ENCODE measurements at regions not wholly inside any gene's neighbourhood (a gene's known extent, or its start where the extent isn't known, plus 50 kb on each side); places are given as distances from the start of the nearest gene placed in this dataset.
"Not testable (repeated sequence)": the region's sequence is repeated elsewhere in the genome, so short reads cannot be mapped to it uniquely, and the experiment has no call there.

DNA sequence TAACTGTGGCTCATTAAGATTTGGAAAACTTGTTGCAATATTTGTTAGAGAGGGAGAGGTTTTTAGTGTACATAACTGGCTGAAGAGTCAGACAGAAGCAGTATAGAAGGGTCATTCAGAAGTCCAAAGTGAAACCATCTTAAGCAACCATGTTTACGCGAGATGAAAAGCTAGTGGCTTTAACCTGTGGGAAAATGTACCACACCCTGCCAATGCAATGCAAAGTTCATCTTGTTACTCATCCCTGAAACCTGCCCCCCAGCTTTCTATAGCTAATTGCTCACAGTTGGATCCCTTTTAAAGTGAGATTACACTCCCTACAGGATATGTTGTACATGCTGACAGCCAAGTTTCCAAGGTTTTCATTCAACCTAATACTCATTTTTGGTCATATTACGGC is 96.7 kb upstream of the RAPGEF2 start:
- no peak for FAIRE-seq

DNA sequence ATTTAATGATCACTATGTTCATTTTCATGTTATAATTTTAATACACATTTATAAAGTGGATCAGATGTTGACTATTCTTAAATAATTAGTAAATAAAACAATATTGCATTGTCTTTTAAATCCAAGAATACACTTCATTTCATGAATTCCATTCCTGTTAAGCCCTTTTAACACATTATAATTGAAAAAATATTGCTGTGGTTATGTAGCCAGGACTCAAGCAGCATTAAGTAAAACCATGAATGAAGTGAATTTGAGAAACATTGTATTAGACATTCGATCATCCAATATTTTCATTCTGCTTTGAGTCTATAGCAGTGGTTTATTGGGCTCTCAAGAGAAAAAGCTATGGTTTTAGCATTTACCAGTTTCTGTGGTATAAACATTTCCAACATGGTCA is 94.2 kb upstream of the RAPGEF2 start:
- FAIRE-seq = no peak

DNA sequence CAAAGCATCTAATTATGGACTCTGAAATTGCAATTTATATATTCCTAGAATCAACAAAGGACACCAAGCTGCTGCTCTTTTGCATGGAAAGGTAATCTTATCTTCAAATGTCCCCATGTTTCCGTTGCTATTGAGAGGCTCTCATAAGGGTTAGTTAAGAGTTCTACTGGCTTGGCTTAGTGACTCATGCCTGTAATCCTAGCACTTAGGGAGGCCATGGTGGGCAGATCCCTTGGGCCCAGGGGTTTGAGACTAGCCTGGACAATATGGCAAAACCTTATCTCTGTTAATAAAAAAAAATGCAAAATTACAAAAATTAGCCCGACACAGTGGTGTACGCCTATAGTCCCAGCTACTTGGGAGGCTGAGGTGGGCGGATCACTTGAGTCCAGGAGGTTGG is 93.4 kb upstream of the RAPGEF2 start:
- FAIRE-seq = no peak

- no peak for FAIRE-seq
Measured at GRCh38 chr4:159010100-159010499, 92.8 kb upstream of the RAPGEF2 start.

DNA sequence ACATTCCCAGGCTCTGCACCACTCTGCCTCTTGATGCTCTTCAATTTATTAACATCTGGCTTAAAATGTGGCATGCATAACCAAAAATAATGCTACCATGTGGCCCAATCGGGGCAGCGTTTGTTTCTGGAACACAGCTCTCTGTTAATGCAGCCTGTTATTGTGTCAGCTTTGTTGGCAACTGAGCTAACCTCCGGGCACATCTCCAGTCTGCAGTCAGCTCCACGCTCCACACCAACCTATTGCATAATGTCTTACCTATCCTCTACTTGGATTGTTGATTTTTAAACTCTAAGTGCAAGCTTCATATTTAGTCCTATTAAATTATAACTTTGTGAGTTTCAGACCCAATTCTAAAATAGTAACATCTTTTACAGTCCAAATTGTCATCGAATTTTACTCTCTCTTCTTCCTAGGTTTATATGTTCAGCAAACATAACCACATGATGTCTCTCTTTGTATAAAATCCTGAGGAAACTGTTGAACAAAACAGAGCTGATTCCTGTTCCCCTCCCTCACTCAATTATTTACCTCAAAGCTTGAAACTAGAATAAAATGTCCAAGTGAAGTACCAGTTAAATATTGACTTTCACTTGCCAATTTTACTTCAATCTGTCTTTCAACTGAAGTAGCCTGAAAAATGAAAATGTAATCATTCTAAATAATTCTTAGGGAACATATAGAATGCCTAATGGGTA is 92.2 kb upstream of the RAPGEF2 start:
- no peak for FAIRE-seq

DNA sequence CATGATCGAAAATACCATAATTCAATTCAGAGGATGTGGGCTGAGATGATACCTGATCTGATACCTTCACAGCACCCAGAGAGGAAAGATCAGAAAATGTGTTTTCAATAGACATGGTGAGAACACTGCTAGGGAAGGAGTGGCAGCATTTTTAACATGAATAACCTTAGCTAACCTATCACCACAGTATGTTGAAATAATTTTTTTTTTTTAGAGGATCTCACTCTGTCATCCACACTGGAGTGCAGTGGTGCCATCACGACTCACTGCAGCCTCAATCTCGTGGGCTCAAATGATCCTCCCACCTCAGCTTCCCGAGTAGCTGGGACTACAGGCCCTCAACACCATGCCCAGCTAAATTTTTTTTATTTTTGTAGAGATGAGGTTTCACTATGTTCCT is 90.5 kb upstream of the RAPGEF2 start:
- no peak for FAIRE-seq

- no peak for FAIRE-seq
Measured at GRCh38 chr4:159013692-159014091, 89.2 kb upstream of the RAPGEF2 start.

DNA sequence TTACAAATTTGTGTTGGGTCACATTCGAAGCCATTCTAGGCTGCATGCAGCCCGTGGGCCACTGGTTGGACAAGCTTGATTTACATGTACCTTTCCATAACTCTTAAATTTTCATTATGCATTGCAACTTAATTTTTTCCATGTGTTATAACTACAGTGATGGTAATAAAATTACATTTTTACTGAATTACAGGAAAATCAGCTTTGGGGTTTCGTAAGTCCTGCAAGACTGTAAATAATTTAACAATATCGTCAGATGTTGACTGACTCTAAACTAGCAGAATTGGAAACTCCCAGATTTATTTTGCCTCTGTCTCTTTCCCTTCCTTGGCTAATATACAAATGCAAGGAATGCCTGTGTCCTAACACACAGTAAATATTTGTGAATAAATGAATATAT is 88.0 kb upstream of the RAPGEF2 start:
- FAIRE-seq = no peak

DNA sequence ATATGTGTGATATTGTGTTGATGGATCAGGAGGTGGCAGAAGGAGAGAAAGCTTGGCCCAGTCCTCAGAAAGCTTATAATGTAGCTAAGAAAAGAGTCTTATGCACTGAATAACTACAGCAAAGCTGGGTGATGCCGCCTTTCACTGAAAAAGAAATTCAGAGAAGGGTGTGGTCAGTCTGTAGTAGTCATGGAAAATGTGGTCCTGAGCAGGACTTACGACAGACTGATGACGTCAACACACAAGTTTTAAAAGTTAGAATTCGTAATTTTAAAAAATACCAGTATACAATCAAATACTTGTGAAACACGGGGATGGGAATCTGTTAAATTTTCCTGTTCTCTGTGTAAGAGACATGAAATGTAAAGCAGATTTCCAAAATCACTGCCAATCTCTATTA is 87.0 kb upstream of the RAPGEF2 start:
- no peak for FAIRE-seq

GRCh38 chr4:159016593-159017024 is 86.3 kb upstream of the RAPGEF2 start:
- FAIRE-seq = no peak

DNA sequence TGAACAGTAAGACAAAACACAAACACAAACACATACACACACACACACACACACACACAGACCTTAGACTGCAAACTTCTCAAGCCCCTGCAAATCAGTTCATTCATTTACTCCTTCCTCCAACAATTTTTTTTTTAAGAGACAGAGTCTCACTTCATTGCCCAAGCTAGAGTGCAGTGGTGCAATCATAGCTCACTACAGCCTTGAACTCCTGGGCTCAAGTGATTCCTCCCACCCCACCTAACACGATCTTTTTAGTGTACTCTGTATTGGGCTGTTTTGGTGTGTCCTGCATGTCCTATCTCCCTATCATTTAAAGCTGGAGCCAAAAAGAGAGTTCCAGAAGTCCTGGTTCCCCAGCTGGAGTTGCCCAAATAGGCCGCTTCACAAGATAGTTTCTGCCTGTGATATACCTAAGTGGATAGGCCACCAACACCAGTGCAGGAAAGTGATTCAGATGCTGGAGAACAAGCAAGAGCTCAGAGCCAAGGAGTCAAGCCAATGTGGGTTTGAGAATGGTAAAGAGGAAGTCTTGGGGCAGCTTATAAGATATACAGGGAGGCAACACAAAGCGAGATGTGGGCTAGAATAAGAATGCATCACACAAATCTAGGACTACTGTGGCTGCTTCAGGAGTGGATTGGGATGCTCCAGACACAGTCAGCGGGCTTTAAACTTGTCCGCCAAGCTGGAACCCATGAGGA is 85.4 kb upstream of the RAPGEF2 start:
- FAIRE-seq = no peak

GRCh38 chr4:159018062-159018629 is 84.7 kb upstream of the RAPGEF2 start:
- FAIRE-seq = no peak

GRCh38 chr4:159019356-159019755 is 83.5 kb upstream of the RAPGEF2 start:
- FAIRE-seq = no peak

- FAIRE-seq = no peak
Measured at GRCh38 chr4:159021597-159022385, 81.1 kb upstream of the RAPGEF2 start.

GRCh38 chr4:159023741-159024140 is 79.1 kb upstream of the RAPGEF2 start:
- no peak for FAIRE-seq

- no peak for FAIRE-seq
Measured at GRCh38 chr4:159024266-159024665, 78.6 kb upstream of the RAPGEF2 start.

- FAIRE-seq = no peak
Measured at GRCh38 chr4:159024828-159025227, 78.1 kb upstream of the RAPGEF2 start.

- FAIRE-seq = peak; percentile 69
Measured at GRCh38 chr4:159026329-159026728, 76.5 kb upstream of the RAPGEF2 start.

GRCh38 chr4:159027535-159027934 is 75.3 kb upstream of the RAPGEF2 start:
- no peak for FAIRE-seq

DNA sequence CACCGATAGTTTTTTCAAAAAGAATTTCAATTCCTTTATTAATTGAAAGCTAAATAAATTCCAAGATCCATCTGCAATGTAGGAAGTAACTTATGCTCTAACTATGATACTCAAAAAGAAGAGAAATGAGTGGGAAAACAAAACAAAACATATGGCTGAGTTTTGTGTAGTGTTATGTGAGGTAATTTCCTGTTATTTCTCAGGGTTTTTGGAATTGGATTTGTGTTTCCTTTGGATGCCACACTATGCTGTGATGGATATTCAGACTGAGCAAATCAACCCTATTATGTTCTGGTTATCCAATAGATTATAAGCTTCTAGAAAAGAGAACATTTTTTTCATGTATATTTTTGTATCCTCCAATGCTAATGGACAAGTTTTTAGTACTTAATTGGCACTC is 73.4 kb upstream of the RAPGEF2 start:
- no peak for FAIRE-seq

GRCh38 chr4:159030297-159030696 is 72.6 kb upstream of the RAPGEF2 start:
- not testable (repeated sequence) for FAIRE-seq

DNA sequence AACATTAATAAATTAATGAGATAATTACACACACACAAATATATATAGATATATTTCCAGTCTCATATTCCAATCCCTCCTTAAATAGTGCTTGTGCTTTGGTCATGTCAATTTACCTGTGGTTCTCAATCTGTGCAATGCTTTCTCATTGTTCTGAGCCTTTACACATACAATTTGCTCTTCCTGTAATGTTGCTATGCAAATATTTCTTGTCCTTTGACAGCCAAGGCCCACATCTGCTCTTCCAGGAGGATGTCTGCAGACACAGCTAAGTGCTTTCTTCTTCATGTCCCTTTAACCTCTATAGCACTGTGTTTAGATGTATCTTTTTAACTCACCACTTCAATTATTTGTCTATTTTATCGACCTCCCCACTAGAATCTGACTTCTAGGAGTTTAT is 67.3 kb upstream of the RAPGEF2 start:
- no peak for FAIRE-seq

- FAIRE-seq = no peak
Measured at GRCh38 chr4:159038536-159038935, 64.3 kb upstream of the RAPGEF2 start.

All from colon (tissue), 2 donors.